Nephron progenitor cell (in vitro differentiated cells): ENCODE measurements at regions not wholly inside any gene's neighbourhood (a gene's known extent, or its start where the extent isn't known, plus 50 kb on each side); places are given as distances from the start of the nearest gene placed in this dataset.

Experiments used
- DNase-seq: peaks from one replicate; pipeline ENCODE4 v3.0.0; 2021
- H3K27ac Mint-ChIP-seq: 2 replicates; pipeline ENCODE4 v1.8.0; 2021; ENCODE audit warnings: mild to moderate bottlenecking, moderate library complexity, mixed read lengths
- H3K27me3 Mint-ChIP-seq: 2 replicates; pipeline ENCODE4 v1.8.0; 2021; ENCODE audit warnings: mild to moderate bottlenecking, low read depth, mixed read lengths; ENCODE audit not compliant: poor library complexity
- H3K36me3 Mint-ChIP-seq: 2 replicates; pipeline ENCODE4 v1.8.0; 2021; ENCODE audit warnings: low read depth, mixed read lengths
- H3K4me1 Mint-ChIP-seq: 2 replicates; pipeline ENCODE4 v1.8.0; 2021; ENCODE audit warnings: mixed read lengths
- H3K4me3 Mint-ChIP-seq: 2 replicates; pipeline ENCODE4 v1.8.0; 2021; ENCODE audit warnings: mild to moderate bottlenecking, moderate library complexity, mixed read lengths
- H3K9me3 Mint-ChIP-seq: 2 replicates; pipeline ENCODE4 v1.8.0; 2021; ENCODE audit warnings: mild to moderate bottlenecking, moderate library complexity, mixed read lengths
- TF ChIP-seq, protein P1 (sequence below): fragments of 200-600 bp; sonication (generic); IDR thresholded peaks from 2 replicates; pipeline ENCODE4 v1.5.0; 2021; ENCODE audit warnings: antibody characterized with exemption

DNA sequence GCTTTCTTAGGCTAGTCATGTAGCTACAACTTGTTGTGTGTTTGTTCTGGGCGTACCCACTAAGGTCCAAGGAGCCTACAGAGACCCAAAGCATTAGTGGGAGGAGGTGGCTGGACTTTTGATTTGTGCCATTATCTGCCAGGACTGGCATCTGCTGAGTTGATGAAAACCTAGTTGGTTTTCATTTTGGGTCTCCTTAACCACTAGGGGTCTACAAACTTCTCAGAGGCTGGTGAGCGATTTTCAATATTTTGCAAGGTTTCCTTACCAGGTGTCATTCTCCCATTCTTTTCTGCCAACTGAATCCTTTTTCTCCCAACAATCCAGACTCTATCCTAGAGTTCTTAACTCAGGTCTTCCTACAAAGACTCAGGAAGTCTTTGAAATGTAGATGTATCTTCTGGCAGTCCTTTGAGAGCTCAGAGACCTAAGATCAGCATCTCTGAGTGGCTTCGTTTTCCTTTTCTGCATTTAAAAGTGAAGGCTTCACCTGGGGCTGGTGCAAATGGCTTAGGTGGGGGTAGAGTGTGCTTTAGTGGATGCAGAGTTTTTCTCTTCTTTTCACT is 150.0 kb upstream of the RMST start:
- TF ChIP-seq, protein P1, sequence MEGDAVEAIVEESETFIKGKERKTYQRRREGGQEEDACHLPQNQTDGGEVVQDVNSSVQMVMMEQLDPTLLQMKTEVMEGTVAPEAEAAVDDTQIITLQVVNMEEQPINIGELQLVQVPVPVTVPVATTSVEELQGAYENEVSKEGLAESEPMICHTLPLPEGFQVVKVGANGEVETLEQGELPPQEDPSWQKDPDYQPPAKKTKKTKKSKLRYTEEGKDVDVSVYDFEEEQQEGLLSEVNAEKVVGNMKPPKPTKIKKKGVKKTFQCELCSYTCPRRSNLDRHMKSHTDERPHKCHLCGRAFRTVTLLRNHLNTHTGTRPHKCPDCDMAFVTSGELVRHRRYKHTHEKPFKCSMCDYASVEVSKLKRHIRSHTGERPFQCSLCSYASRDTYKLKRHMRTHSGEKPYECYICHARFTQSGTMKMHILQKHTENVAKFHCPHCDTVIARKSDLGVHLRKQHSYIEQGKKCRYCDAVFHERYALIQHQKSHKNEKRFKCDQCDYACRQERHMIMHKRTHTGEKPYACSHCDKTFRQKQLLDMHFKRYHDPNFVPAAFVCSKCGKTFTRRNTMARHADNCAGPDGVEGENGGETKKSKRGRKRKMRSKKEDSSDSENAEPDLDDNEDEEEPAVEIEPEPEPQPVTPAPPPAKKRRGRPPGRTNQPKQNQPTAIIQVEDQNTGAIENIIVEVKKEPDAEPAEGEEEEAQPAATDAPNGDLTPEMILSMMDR = peak; percentile 8
- Mint-ChIP-seq H3K36me3 (no peaks in the 10 kb centered on the region), H3K9me3 (no peaks in the 10 kb centered on the region), H3K27me3 (no peaks in the 10 kb centered on the region), H3K4me3 (no peak overlapping the region), H3K4me1 (peaks cover 14% of the 10 kb centered on the region), H3K27ac (no peak overlapping the region)
- DNase-seq = no peak

DNA sequence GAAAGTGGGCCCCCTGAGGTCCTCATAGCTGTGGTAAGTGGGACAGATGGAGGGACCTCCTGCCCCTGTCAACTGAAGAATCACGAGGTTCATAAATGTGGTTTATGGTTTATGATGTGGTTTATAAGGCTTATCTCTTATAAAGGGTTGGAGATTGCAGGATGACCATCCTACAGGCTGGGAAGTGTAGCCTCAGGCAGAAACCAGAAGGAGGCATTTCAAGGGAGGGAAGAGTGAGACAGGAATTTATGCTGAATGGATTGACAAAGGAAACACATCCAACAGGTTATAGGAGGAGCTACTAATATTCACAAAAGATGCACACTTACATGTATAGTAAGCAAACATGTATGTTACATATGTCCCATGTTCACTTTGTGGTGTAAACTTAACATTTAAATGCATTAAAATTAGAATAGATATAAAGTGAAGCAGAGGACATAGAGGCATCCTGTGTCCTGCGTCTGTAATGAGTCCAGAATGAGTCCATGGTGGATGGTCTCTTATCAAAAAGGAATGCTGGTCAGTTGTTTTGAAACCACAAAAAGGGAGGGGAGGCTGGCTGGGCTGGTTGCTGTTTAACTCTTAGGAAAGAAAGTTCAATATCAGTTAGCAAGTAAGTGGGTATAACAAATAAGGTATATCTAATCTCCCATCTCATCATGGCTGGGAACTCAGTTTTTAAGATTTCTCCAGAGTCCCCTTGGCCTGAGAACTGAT is 149.0 kb upstream of the RMST start:
- no peak for DNase-seq
- Mint-ChIP-seq H3K27me3 (no peaks in the 10 kb centered on the region), H3K36me3 (no peaks in the 10 kb centered on the region), H3K27ac (no peak overlapping the region), H3K4me1 (peaks cover 14% of the 10 kb centered on the region), H3K9me3 (no peaks in the 10 kb centered on the region), H3K4me3 (peak overlapping the region; percentile 3)
- TF ChIP-seq, protein P1 = no peak

DNA sequence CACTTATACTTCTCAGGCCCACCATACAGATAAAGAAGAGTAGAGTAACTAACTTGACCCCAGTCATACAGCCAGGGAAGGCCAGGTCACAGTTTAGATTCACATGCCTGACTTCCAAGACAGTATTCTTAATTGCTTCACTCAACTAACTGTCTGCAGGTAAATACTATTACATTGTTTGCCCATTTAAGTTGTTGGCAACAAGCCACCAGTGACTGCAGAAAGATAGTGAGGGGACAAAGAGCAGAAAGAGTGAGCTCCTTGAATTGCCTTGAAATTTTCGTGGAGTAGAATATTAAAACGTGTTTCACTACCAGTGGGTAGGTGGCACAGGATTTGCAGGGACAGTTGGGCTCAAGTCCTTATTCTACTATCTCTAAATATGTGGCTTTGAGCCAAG is 146.3 kb upstream of the RMST start:
- TF ChIP-seq, protein P1 = no peak
- H3K4me3 Mint-ChIP-seq = no peak overlapping the region
- H3K36me3 Mint-ChIP-seq = no peaks in the 10 kb centered on the region
- H3K4me1 Mint-ChIP-seq = peaks cover 5% of the 10 kb centered on the region
- peaks cover 2% of the 10 kb centered on the region for H3K27me3 Mint-ChIP-seq
- H3K9me3 Mint-ChIP-seq = no peaks in the 10 kb centered on the region
- H3K27ac Mint-ChIP-seq = no peak overlapping the region
- DNase-seq = no peak

DNA sequence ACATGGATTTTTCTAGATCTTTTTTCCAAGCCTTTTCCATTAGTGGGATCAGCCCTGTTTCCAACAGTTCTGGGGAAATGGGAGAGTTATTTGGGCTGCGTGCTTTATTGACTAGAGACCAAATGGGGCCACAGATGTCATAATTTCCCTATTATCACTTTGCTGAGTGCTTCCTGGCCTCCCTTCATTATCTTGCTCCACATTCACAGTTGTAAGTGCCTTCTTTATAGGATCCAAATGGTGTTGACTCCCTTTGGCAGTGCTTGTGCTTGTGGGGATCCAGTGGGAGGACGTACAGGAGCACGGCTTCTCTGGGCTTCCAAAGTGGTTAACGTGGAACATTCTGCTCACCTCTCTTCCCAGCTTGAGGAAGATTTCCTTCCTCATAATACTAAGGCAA is 141.0 kb upstream of the RMST start:
- TF ChIP-seq, protein P1 = no peak
- Mint-ChIP-seq H3K27me3 (peaks cover 2% of the 10 kb centered on the region), H3K36me3 (no peaks in the 10 kb centered on the region), H3K9me3 (no peaks in the 10 kb centered on the region), H3K4me3 (no peak overlapping the region), H3K27ac (peak overlapping the region; percentile 88), H3K4me1 (peaks cover 50% of the 10 kb centered on the region)
- DNase-seq = no peak

DNA sequence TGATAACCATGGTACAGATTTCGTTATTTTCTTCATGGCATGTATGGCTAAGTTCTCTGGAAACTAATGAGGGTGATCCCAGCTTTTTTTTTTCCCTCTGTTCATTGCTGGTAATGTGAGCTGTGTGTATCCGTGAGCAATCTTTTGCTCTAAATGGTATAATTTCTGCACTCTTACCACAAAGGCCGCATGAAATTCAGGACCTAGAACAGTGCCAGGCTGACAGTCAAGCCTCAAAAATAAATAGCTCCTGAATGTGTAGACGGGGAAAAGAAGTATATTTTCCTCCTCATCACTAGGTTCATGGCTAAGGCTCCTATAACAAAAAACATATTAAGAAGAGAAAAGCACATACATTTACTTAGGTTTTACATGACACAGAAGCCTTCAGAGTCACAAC is 140.2 kb upstream of the RMST start:
- TF ChIP-seq, protein P1 = no peak
- H3K9me3 Mint-ChIP-seq = no peaks in the 10 kb centered on the region
- H3K27me3 Mint-ChIP-seq = peaks cover 2% of the 10 kb centered on the region
- no peaks in the 10 kb centered on the region for H3K36me3 Mint-ChIP-seq
- H3K27ac Mint-ChIP-seq = no peak overlapping the region
- no peak overlapping the region for H3K4me3 Mint-ChIP-seq
- no peak for DNase-seq
- H3K4me1 Mint-ChIP-seq = peaks cover 58% of the 10 kb centered on the region

DNA sequence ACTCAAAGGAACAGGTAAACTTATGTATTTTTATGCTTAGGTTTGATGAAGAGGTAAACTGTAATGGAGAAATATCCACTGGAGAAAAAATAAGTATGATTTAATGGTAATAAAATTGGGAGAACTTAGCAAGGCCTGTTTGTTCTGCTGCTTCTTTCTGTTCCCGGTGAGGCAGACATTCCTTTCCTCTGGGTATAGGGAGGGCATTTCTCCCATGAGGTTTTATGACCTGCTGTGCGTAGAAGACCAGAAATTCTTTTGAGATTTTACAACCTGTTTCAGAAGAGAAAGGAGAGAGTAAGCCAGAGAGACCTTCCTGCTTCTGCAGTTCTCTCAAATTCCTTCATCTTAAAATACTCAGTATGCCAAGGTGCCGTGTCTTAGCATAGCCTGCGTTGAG is 139.4 kb upstream of the RMST start:
- Mint-ChIP-seq H3K9me3 (no peaks in the 10 kb centered on the region), H3K4me1 (peaks cover 60% of the 10 kb centered on the region), H3K36me3 (no peaks in the 10 kb centered on the region), H3K27me3 (peaks cover 2% of the 10 kb centered on the region), H3K4me3 (no peak overlapping the region), H3K27ac (no peak overlapping the region)
- DNase-seq = no peak
- TF ChIP-seq, protein P1 = no peak
